Heart left ventricle (tissue), 13 donors: ENCODE measurements at regions not wholly inside any gene's neighbourhood (a gene's known extent, or its start where the extent isn't known, plus 50 kb on each side); places are given as distances from the start of the nearest gene placed in this dataset.

Experiments used
- CTCF ChIP-seq, 12 donors: fragments of 200-600 bp; sonication (generic) in 4 of 12; IDR thresholded peaks; one replicate each; pipeline versions ENCODE4 v1.5.0 to v1.8.0; 2018 to 2022; ENCODE audit warnings: antibody characterized with exemption in 12 of 12, mild to moderate bottlenecking in 5 of 12
- POLR2A ChIP-seq, 2 donors: fragments of 450-650 bp; IDR thresholded peaks; one replicate each; pipeline ENCODE4 v1.6.1; 2017; ENCODE audit warnings: antibody characterized with exemption in 2 of 2, mild to moderate bottlenecking in 2 of 2, moderate library complexity in 2 of 2
- donor health status: ischemic (EF 13 %, LVEDD 7.1; RV severe dilation, severe dysfunction).
- donor health status: DM: no; HTN: yes; CAD: no.
- donor health status: DM: no; HTN: no; CAD: no.
- donor health status: ischemic (EF 25% LVEDD 6.9; RV normal size, moderate dysfunction).
- donor health status: ischemic (EF 25% LVEDD 5.7; RV mildly dilated, moderate dysfunction).
- donor health status: ischemic (EF 35%, LVEDD 5.7; RV mildly dilated, moderate dysfunction).
- donor health status: nonischemic (EF 11% LVEDD 7.7; RV severe dilation, severe dysfunction).
- donor health status: DM: yes; HTN: yes; CAD: no.
- donor health status: PGD.
- donor health status: ischemic (EF 29% LVEDD 5.4; RV normal size, mild dysfunction).
- donor health status: nonischemic (EF 23%, LVEDD 6.1; RV moderate dilation, normal function).

- no peak for TF ChIP-seq POLR2A (IDR thresholded peaks at IDR 0.05)
- no peak for TF ChIP-seq CTCF (IDR thresholded peaks at IDR 0.05)
Measured at GRCh38 chr4:111842336-111842735, 302.9 kb upstream of the FAM241A start.
